NB4 (cell line): ENCODE measurements at regions not wholly inside any gene's neighbourhood (a gene's known extent, or its start where the extent isn't known, plus 50 kb on each side); places are given as distances from the start of the nearest gene placed in this dataset.

ENCODE experiments used
- CTCF ChIP-seq: IDR thresholded peaks from one replicate; pipeline ENCODE4 v1.5.1; 2012; ENCODE audit warnings: low read depth, low read length
- MAX ChIP-seq: IDR thresholded peaks from 2 replicates; pipeline ENCODE4 v1.6.1; 2011; ENCODE audit warnings: low read depth, low read length
- POLR2A ChIP-seq: IDR thresholded peaks from 2 replicates; pipeline ENCODE4 v1.6.1; 2011; ENCODE audit warnings: mild to moderate bottlenecking; ENCODE audit not compliant: insufficient read length; ENCODE audit errors: extremely low read depth

GRCh38 chr7:13042605-13043236 lies 355.3 kb downstream of the ARL4A start:
- TF ChIP-seq CTCF: no peak
- TF ChIP-seq MAX: no peak
- no peak for TF ChIP-seq POLR2A
